Endothelial cell of umbilical vein (primary cell): ENCODE measurements at regions not wholly inside any gene's neighbourhood (a gene's known extent, or its start where the extent isn't known, plus 50 kb on each side); places are given as distances from the start of the nearest gene placed in this dataset.

Source experiments
- CTCF ChIP-seq, 2 donors: IDR thresholded peaks; 1 replicate in 1 of 2; 2 replicates in 1 of 2; pipeline ENCODE4 v1.5.1; 2011; ENCODE audit warnings: low read length in 2 of 2, mild to moderate bottlenecking in 2 of 2, moderate library complexity in 2 of 2, control low read depth in 1 of 2, inconsistent platforms in 1 of 2, low read depth in 1 of 2; ENCODE audit not compliant: insufficient read depth in 1 of 2; ENCODE audit errors: extremely low read depth in 1 of 2
- FOS ChIP-seq: IDR thresholded peaks from 2 replicates; pipeline ENCODE4 v1.6.1; 2011; ENCODE audit warnings: mild to moderate bottlenecking, low read length, moderate library complexity, borderline replicate concordance; ENCODE audit not compliant: insufficient read depth
- JUN ChIP-seq: IDR thresholded peaks from 2 replicates; pipeline ENCODE4 v1.6.1; 2011; ENCODE audit warnings: borderline replicate concordance, low read depth; ENCODE audit not compliant: insufficient read length, insufficient read depth
- MAX ChIP-seq: IDR thresholded peaks from 2 replicates; pipeline ENCODE4 v1.6.1; 2011; ENCODE audit not compliant: insufficient read depth, insufficient read length
- POLR2A ChIP-seq: IDR thresholded peaks from 2 replicates; pipeline ENCODE4 v1.6.1; 2012; ENCODE audit warnings: low read depth, mild to moderate bottlenecking, control low read depth, low read length

- TF ChIP-seq POLR2A (no peak), CTCF (IDR thresholded peaks at IDR 0.05; ENCODE audit: extremely low read depth in 1 of 2, insufficient read depth in 1 of 2, low read depth in 1 of 2, low read length in 2 of 2) (no peak), MAX (no peak), FOS (no peak), JUN (no peak)
These were observed 428.9 kb downstream of the MBD2 start for GRCh38 chr18:53795610-53796009.
